GM12891 (cell line): ENCODE measurements at regions not wholly inside any gene's neighbourhood (a gene's known extent, or its start where the extent isn't known, plus 50 kb on each side); places are given as distances from the start of the nearest gene placed in this dataset.

Experiments used
- DNase-seq: peaks from one replicate; pipeline ENCODE4 v3.0.0; 2011; ENCODE audit warnings: low spot score; ENCODE audit not compliant: insufficient read length
- FAIRE-seq: peaks from 2 replicates; lab custom pipeline; 2011; peaks lifted over from hg19 to GRCh38; lab: Jason Lieb, UNC
- PAX5 ChIP-seq: IDR thresholded peaks from 2 replicates; pipeline ENCODE4 v1.6.1; 2011; ENCODE audit warnings: low read length, moderate library complexity, mild to moderate bottlenecking; ENCODE audit not compliant: insufficient read depth, severe bottlenecking
- POLR2A ChIP-seq: IDR thresholded peaks from 2 replicates; pipeline ENCODE4 v1.6.1; 2011; ENCODE audit warnings: low read depth, low read length, control low read depth
- POLR2AphosphoS5 ChIP-seq: IDR thresholded peaks from 2 replicates; pipeline ENCODE4 v1.6.1; 2011; ENCODE audit warnings: low read depth, low read length, control low read depth
- POU2F2 ChIP-seq: IDR thresholded peaks from 2 replicates; pipeline ENCODE4 v1.6.1; 2011; ENCODE audit warnings: low read depth, mild to moderate bottlenecking, control low read depth, low read length, moderate library complexity
- SPI1 ChIP-seq: IDR thresholded peaks from 2 replicates; pipeline ENCODE4 v1.6.1; 2011; ENCODE audit warnings: low read depth, low read length, control low read depth
- TAF1 ChIP-seq: IDR thresholded peaks from 2 replicates; pipeline ENCODE4 v1.6.1; 2011; ENCODE audit warnings: low read depth, low read length, control low read depth

DNA sequence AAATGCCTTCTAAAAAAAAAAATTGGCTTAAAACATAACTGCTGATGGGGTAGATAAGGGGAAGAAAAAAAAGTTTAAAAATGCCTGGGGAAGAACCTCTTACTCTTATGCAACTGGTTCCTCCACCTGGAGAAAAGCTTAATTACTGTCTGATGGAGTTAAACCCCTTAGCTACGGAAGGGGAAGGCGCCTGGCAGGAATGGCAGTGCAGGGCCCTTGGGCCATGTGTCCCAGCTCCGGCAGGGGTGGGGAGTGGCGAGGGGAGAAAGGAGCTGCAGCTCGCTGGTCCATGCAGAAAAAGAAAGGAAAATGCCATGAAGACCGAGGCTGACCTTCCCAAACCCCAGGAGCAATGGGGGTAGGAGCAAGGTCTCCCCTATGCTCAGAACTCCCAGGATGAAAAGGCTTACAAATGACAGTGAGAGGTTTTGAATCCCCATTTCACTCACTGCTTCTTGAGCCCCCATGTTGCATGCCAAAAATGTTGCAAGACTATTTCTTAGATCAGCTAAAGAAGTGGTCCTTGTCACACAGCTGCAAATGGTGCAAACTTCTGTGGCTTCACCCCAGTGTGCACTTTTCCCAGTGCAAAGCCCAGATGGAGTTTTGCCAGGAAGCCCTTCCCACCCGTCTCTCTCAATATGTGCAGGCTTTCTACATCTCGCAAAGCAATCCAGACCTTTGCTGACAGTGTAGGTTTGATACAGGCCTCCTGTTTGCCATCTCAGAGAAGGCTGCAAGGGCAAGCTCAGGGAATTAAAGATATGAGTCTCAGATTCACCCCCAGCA lies 204.8 kb upstream of the CT83 start:
- DNase-seq (no peak), FAIRE-seq (no peak)
- TF ChIP-seq PAX5 (no peak), POLR2AphosphoS5 (no peak), POLR2A (no peak), POU2F2 (no peak), SPI1 (no peak), TAF1 (no peak)

DNA sequence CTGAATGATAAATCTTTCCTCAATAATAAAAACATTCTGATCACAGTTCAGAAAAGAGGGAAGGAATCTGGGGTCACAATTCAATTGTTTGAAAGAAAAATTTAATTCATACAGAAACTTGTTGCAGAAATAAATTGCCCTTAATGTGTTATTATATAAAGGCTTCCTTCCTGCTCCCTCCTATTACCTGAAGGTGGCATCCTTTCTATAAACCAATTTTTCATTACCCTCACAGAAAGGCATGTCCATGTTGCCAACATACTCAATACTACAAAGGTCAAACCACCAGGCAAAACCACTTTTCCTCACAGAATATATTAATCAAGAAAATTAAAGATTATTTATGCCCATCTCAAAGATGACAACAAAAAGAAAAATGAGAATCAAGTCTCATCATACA lies 194.3 kb upstream of the CT83 start:
- DNase-seq (no peak), FAIRE-seq (no peak)
- TF ChIP-seq POU2F2 = no peak
- no peak for TF ChIP-seq SPI1
- TF ChIP-seq POLR2A = no peak
- no peak for TF ChIP-seq PAX5
- no peak for TF ChIP-seq TAF1
- TF ChIP-seq POLR2AphosphoS5 = no peak

DNA sequence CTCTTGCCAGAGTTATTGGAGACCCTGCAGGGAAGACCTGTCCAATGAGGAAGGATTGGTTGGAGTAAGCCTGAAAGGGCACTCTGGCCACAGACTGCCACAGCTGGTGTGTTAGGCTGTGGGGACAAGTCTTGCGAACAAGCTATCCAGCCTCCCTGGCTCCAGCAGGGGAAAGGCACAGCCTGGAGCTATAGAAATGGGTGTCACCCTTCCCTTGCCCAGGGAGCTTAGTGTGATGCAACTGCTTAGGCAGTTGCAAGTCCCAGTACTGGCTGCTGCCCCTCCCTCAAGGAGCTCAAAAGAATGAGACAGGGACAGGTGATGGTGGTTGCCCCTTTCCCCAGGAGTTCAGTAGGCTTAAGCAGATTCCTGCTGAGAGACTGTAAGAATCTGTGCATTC lies 165.7 kb upstream of the CT83 start:
- TF ChIP-seq SPI1 (no peak), POU2F2 (no peak), POLR2A (no peak), PAX5 (no peak), TAF1 (no peak), POLR2AphosphoS5 (no peak)
- FAIRE-seq = no peak
- DNase-seq = no peak

DNA sequence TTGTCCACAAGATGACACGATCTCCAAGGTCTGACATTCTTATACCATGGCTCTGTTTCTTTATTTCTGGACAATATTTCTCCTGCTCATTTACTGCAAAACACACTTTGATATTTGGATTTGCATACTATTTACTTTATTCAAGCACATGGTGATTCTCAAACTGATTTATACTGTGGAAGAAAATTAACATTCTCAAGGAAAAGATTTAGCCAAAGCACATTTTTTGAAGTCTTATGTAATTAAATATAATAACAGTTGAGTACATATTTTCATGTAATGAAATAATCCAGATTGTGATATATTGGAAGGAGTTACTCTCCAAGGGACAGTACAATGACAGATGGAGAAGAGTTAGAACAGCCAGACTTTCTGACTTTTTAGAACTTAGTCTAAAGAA lies 155.8 kb upstream of the CT83 start:
- no peak for TF ChIP-seq SPI1
- TF ChIP-seq PAX5 = no peak
- TF ChIP-seq POLR2AphosphoS5 = no peak
- DNase-seq (no peak), FAIRE-seq (no peak)

DNA sequence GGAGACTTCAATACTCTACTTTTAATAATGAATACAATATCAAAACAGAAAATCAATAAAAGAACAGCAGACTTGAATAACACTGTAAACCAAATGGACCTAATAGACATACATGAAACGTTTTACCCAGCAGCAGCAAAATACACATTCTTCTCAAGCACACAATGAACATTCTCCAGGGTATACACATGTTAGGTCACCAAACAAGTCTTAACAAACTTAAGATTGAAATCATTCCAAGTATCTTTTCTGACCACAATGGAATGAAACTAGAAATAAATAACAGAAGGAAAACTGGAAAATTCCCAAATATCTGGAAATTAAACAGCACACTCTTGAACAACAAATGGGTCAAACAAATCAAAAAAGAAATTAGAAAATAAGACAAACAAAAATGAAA lies 145.0 kb upstream of the CT83 start:
- DNase-seq (no peak), FAIRE-seq (no peak)
- TF ChIP-seq POU2F2 (no peak), TAF1 (no peak), POLR2AphosphoS5 (no peak), SPI1 (no peak), POLR2A (no peak), PAX5 (no peak)

DNA sequence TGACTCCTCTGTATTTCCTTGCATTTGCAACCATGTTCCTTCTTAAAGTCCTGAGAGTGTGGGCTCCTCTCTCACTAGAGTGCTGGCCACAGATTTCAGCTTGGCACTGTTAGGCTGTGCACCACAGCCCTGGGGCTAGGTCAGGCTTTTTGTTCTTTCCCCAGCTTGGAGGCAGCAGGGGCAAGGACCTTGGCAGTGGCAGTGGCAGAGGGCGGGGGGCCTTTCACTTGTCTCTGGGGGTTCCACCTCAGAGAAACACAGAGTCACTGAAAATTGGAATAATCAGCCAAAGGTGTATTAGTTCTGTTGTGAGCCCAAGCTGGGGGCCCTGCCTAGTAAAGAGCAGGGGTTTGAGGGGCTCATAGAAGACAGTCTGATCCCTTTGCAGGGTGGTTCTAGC lies 142.8 kb upstream of the CT83 start:
- no peak for FAIRE-seq
- no peak for DNase-seq
- no peak for TF ChIP-seq POLR2AphosphoS5

DNA sequence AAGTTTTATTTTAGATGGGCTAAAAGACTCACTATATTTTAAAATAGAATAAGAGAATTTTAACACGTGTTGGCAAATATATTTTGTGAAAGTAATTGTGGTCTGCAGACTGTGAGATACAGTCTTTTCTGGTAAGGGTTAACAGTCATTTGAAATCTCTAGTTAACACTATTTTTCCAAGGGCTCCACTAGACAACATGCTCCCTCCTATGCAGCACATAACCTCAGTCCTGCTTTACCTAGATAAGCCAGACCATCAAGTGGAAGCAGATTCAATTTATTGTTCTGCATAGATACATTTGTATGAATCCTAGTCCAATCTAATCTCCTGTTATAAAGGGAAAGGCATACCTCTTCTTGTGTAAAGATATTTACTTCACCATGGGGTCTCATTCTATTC lies 133.2 kb upstream of the CT83 start:
- FAIRE-seq (no peak), DNase-seq (no peak)
- no peak for TF ChIP-seq PAX5
- no peak for TF ChIP-seq POLR2A
- TF ChIP-seq POU2F2 = no peak
- TF ChIP-seq POLR2AphosphoS5 = no peak
- no peak for TF ChIP-seq SPI1
- no peak for TF ChIP-seq TAF1
